ENCODE measurements at regions not wholly inside any gene's neighbourhood (a gene's known extent, or its start where the extent isn't known, plus 50 kb on each side); places are given as distances from the start of the nearest gene placed in this dataset.
"Not testable (repeated sequence)": the region's sequence is repeated elsewhere in the genome, so short reads cannot be mapped to it uniquely, and the experiment has no call there.

GRCh38 chr3:118186051-118186450 lies 848.6 kb downstream of the IGSF11 start:
- DNase-seq, result no peak

GRCh38 chr3:118187221-118187620 lies 847.4 kb downstream of the IGSF11 start:
- no peak for DNase-seq

GRCh38 chr3:118196183-118196582 lies 838.5 kb downstream of the IGSF11 start:
- no peak for DNase-seq

- DNase-seq, result no peak
These were observed 835.6 kb downstream of the IGSF11 start for GRCh38 chr3:118199044-118199443.

GRCh38 chr3:118204052-118204656 lies 830.5 kb downstream of the IGSF11 start:
- no peak for DNase-seq

- no peak for DNase-seq
These were observed 827.4 kb downstream of the IGSF11 start for GRCh38 chr3:118207271-118207670.

GRCh38 chr3:118208642-118209041 lies 826.0 kb downstream of the IGSF11 start:
- DNase-seq, result no peak

GRCh38 chr3:118213892-118214291 lies 820.8 kb downstream of the IGSF11 start:
- DNase-seq, result no peak

- DNase-seq, result no peak
These were observed 808.4 kb downstream of the IGSF11 start for GRCh38 chr3:118226206-118226605.

GRCh38 chr3:118227191-118227590 lies 807.5 kb downstream of the IGSF11 start:
- DNase-seq, result no peak

GRCh38 chr3:118228151-118228550 lies 806.5 kb downstream of the IGSF11 start:
- DNase-seq, result no peak

GRCh38 chr3:118229196-118229595 lies 805.5 kb downstream of the IGSF11 start:
- no peak for DNase-seq

GRCh38 chr3:118231578-118231977 lies 803.1 kb downstream of the IGSF11 start:
- DNase-seq, result no peak

- DNase-seq, result no peak
These were observed 795.4 kb downstream of the IGSF11 start for GRCh38 chr3:118239253-118239652.

- DNase-seq, result no peak
These were observed 789.9 kb downstream of the IGSF11 start for GRCh38 chr3:118244761-118245160.

- DNase-seq, result no peak
These were observed 789.3 kb downstream of the IGSF11 start for GRCh38 chr3:118245312-118245711.

- not testable (repeated sequence) for DNase-seq
These were observed 775.8 kb downstream of the IGSF11 start for GRCh38 chr3:118258850-118259249.

- no peak for DNase-seq
These were observed 771.7 kb downstream of the IGSF11 start for GRCh38 chr3:118262800-118263402.

GRCh38 chr3:118267588-118267987 lies 767.1 kb downstream of the IGSF11 start:
- no peak for DNase-seq

GRCh38 chr3:118269537-118270125 lies 765.0 kb downstream of the IGSF11 start:
- no peak for DNase-seq

- DNase-seq, result no peak
These were observed 761.7 kb downstream of the IGSF11 start for GRCh38 chr3:118272991-118273390.

- no peak for DNase-seq
These were observed 756.8 kb downstream of the IGSF11 start for GRCh38 chr3:118277814-118278213.

- DNase-seq, result no peak
These were observed 741.8 kb downstream of the IGSF11 start for GRCh38 chr3:118292841-118293240.

- DNase-seq, result no peak
These were observed 736.5 kb downstream of the IGSF11 start for GRCh38 chr3:118298133-118298532.
